ENCODE measurements at regions not wholly inside any gene's neighbourhood (a gene's known extent, or its start where the extent isn't known, plus 50 kb on each side); places are given as distances from the start of the nearest gene placed in this dataset.

DNA sequence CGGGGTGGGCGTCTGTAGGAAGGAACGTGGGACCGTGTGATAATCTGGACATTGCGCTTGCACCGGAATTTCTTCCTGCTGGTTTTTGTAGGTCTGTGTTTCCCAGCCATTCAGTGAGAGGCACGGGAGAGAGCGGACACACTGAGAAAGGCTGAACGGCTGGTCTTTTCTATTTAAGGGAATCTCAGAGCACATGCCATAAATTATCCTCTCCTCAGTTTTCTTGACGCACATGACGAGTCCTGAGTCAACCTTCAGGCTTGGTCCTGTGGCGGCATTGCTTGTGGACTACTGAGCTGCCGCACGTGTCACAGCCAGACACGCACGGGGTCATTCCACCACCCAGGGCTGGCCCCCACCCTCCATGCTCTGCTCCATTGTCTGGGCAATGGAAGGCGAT, 519.3 kb upstream of the ID2 start:
- H3K9ac ChIP-seq (ENCODE audit: low read depth in 1 of 2, low read length in 2 of 2): no peak overlapping the region
- no peaks in the 10 kb centered on the region for H3K4me1 ChIP-seq (ENCODE audit: control insufficient read depth in 4 of 4, insufficient read depth in 4 of 4, low read length in 3 of 4)

DNA sequence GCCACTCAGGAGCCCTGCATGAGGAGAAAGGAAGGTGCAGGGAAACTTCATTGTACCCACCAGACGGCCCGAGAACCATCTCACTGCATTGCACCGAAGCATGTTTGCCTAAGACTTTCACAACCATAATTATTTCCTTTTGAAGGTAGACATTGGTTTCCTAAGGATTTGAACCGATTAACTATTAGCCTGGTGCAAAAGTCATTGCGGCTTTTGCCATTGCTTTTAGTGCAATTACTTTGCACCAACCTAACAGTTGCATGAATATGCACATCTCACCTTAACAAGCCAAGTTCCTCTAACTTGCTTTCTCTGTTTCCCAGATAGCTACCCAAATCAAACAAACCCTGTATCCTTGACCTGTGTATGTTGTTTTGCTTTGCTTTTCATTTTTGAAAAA, 516.3 kb upstream of the ID2 start:
- no peak overlapping the region for H3K4me3 ChIP-seq (ENCODE audit: low read depth in 1 of 3, low read length in 3 of 3)
- DNase-seq (ENCODE audit: low spot score): no peak
- no peak overlapping the region for H3K27ac ChIP-seq (ENCODE audit: low read depth in 1 of 2, low read length in 2 of 2)
- no peaks in the 10 kb centered on the region for H3K4me1 ChIP-seq (ENCODE audit: control insufficient read depth in 4 of 4, insufficient read depth in 4 of 4, low read length in 3 of 4)
- no peaks in the 10 kb centered on the region for H3K9me3 ChIP-seq (ENCODE audit: control insufficient read depth in 4 of 4, low read length in 3 of 4)
- H3K9ac ChIP-seq (ENCODE audit: low read depth in 1 of 2, low read length in 2 of 2): no peak overlapping the region
- 78% methylated on average over 5 of the region's 5 CpGs for WGBS
- H3K27me3 ChIP-seq (ENCODE audit: control insufficient read depth in 4 of 4, insufficient read depth in 4 of 4, low read length in 3 of 4): no peaks in the 10 kb centered on the region
- no peaks in the 10 kb centered on the region for H3K36me3 ChIP-seq (ENCODE audit: control insufficient read depth in 4 of 4, insufficient read depth in 3 of 4, low read depth in 1 of 4, low read length in 3 of 4)
- no peak for TF ChIP-seq GABPA (IDR thresholded peaks at IDR 0.05 in 1 of 2, conservative IDR thresholded peaks at IDR 0.05 in 1 of 2)
- TF ChIP-seq, protein P1, sequence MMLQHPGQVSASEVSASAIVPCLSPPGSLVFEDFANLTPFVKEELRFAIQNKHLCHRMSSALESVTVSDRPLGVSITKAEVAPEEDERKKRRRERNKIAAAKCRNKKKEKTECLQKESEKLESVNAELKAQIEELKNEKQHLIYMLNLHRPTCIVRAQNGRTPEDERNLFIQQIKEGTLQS (IDR thresholded peaks at IDR 0.05): no peak
- TF ChIP-seq, protein P2, sequence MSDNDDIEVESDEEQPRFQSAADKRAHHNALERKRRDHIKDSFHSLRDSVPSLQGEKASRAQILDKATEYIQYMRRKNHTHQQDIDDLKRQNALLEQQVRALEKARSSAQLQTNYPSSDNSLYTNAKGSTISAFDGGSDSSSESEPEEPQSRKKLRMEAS (IDR thresholded peaks at IDR 0.05): no peak
- no peak for TF ChIP-seq HNF4A (conservative IDR thresholded peaks at IDR 0.05)
- no peak for TF ChIP-seq CTCF (IDR thresholded peaks at IDR 0.05; ENCODE audit: low read depth, low read length, missing input control)
- TF ChIP-seq NR2F2 (IDR thresholded peaks at IDR 0.05): no peak
- no peak for TF ChIP-seq JUND (IDR thresholded peaks at IDR 0.05)
- TF ChIP-seq, protein P3, sequence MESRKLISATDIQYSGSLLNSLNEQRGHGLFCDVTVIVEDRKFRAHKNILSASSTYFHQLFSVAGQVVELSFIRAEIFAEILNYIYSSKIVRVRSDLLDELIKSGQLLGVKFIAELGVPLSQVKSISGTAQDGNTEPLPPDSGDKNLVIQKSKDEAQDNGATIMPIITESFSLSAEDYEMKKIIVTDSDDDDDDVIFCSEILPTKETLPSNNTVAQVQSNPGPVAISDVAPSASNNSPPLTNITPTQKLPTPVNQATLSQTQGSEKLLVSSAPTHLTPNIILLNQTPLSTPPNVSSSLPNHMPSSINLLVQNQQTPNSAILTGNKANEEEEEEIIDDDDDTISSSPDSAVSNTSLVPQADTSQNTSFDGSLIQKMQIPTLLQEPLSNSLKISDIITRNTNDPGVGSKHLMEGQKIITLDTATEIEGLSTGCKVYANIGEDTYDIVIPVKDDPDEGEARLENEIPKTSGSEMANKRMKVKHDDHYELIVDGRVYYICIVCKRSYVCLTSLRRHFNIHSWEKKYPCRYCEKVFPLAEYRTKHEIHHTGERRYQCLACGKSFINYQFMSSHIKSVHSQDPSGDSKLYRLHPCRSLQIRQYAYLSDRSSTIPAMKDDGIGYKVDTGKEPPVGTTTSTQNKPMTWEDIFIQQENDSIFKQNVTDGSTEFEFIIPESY (IDR thresholded peaks at IDR 0.05): no peak
- TF ChIP-seq, protein P4, sequence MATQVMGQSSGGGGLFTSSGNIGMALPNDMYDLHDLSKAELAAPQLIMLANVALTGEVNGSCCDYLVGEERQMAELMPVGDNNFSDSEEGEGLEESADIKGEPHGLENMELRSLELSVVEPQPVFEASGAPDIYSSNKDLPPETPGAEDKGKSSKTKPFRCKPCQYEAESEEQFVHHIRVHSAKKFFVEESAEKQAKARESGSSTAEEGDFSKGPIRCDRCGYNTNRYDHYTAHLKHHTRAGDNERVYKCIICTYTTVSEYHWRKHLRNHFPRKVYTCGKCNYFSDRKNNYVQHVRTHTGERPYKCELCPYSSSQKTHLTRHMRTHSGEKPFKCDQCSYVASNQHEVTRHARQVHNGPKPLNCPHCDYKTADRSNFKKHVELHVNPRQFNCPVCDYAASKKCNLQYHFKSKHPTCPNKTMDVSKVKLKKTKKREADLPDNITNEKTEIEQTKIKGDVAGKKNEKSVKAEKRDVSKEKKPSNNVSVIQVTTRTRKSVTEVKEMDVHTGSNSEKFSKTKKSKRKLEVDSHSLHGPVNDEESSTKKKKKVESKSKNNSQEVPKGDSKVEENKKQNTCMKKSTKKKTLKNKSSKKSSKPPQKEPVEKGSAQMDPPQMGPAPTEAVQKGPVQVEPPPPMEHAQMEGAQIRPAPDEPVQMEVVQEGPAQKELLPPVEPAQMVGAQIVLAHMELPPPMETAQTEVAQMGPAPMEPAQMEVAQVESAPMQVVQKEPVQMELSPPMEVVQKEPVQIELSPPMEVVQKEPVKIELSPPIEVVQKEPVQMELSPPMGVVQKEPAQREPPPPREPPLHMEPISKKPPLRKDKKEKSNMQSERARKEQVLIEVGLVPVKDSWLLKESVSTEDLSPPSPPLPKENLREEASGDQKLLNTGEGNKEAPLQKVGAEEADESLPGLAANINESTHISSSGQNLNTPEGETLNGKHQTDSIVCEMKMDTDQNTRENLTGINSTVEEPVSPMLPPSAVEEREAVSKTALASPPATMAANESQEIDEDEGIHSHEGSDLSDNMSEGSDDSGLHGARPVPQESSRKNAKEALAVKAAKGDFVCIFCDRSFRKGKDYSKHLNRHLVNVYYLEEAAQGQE (IDR thresholded peaks at IDR 0.05): no peak
- TF ChIP-seq YY1 (IDR thresholded peaks at IDR 0.05): no peak

More for the DNA sequence above, 519.3 kb upstream of the ID2 start:
- WGBS: 94% methylated on average over 17 of the region's 17 CpGs
- Histone ChIP-seq H3K4me3 (ENCODE audit: low read depth in 1 of 3, low read length in 3 of 3) (no peak overlapping the region), H3K27ac (ENCODE audit: low read depth in 1 of 2, low read length in 2 of 2) (no peak overlapping the region), H3K36me3 (ENCODE audit: control insufficient read depth in 4 of 4, insufficient read depth in 3 of 4, low read depth in 1 of 4, low read length in 3 of 4) (no peaks in the 10 kb centered on the region), H3K9me3 (ENCODE audit: control insufficient read depth in 4 of 4, low read length in 3 of 4) (no peaks in the 10 kb centered on the region), H3K27me3 (ENCODE audit: control insufficient read depth in 4 of 4, insufficient read depth in 4 of 4, low read length in 3 of 4) (no peaks in the 10 kb centered on the region)
- DNase-seq (ENCODE audit: low spot score): no peak
- TF ChIP-seq GABPA (IDR thresholded peaks at IDR 0.05 in 1 of 2, conservative IDR thresholded peaks at IDR 0.05 in 1 of 2) (no peak), JUND (IDR thresholded peaks at IDR 0.05) (no peak), EGR1 (IDR thresholded peaks at IDR 0.05; ENCODE audit: low read depth in 2 of 2) (no peak), TAF1 (conservative IDR thresholded peaks at IDR 0.05) (no peak), RAD21 (IDR thresholded peaks at IDR 0.05) (no peak), HNF4G (IDR thresholded peaks at IDR 0.05) (no peak), CTCF (IDR thresholded peaks at IDR 0.05; ENCODE audit: low read depth, low read length, missing input control) (no peak)
- TF ChIP-seq, protein P4 (IDR thresholded peaks at IDR 0.05): no peak
